OCI-LY3 (cell line): ENCODE measurements at regions not wholly inside any gene's neighbourhood (a gene's known extent, or its start where the extent isn't known, plus 50 kb on each side); places are given as distances from the start of the nearest gene placed in this dataset.

ENCODE experiments used
- CTCF ChIP-seq: fragments of 200-600, 300-600 bp; sonication (generic); IDR thresholded peaks from 2 replicates; pipeline ENCODE4 v1.5.1; 2014; ENCODE audit warnings: antibody characterized with exemption, low read length, low read depth
- EZH2phosphoT487 ChIP-seq: fragments of 200-600 bp; shearing (Covaris generic); IDR thresholded peaks from 2 replicates; pipeline ENCODE4 v1.6.1; 2018; ENCODE audit warnings: antibody characterized with exemption, mixed run types, low read depth

GRCh38 chr4:137129845-137130244 is 402.4 kb downstream of the PCDH18 start:
- TF ChIP-seq CTCF: no peak
- no peak for TF ChIP-seq EZH2phosphoT487
